SK-N-MC (cell line): ENCODE measurements at regions not wholly inside any gene's neighbourhood (a gene's known extent, or its start where the extent isn't known, plus 50 kb on each side); places are given as distances from the start of the nearest gene placed in this dataset.
"Not testable (repeated sequence)": the region's sequence is repeated elsewhere in the genome, so short reads cannot be mapped to it uniquely, and the experiment has no call there.

ENCODE experiments used
- DNase-seq: peaks from one replicate; pipeline ENCODE4 v3.0.0-alpha.2; 2011; ENCODE audit warnings: low read depth, low spot score
- H3K27ac ChIP-seq: fragments of 200-600 bp; sonication (generic); 2 replicates; pipeline ENCODE4 v1.5.1; 2016; ENCODE audit warnings: mixed run types
- H3K36me3 ChIP-seq: fragments of 200-600 bp; sonication (generic); 2 replicates; pipeline ENCODE4 v1.6.1; 2017; ENCODE audit warnings: antibody characterized with exemption, low read length, mixed read lengths; ENCODE audit not compliant: insufficient read depth
- H3K4me3 ChIP-seq: fragments of 200-600 bp; sonication (generic); 2 replicates; pipeline ENCODE4 v1.5.1; 2016
- H3K9ac ChIP-seq: fragments of 200-600 bp; sonication (generic); 2 replicates; pipeline ENCODE4 v1.8.0; 2017; ENCODE audit warnings: mixed run types, mixed read lengths; ENCODE audit not compliant: insufficient read length
- H3K9me3 ChIP-seq: fragments of 200-600 bp; sonication (generic); 2 replicates; pipeline ENCODE4 v1.6.1; 2017; ENCODE audit warnings: low read depth, mild to moderate bottlenecking, antibody characterized with exemption, low read length, moderate library complexity, mixed read lengths
- EZH2 ChIP-seq: fragments of 200-600 bp; sonication (generic); IDR thresholded peaks from one replicate; pipeline ENCODE4 v1.6.1; 2017; ENCODE audit warnings: antibody characterized with exemption
- FOXP2 ChIP-seq: optimal IDR thresholded peaks from 2 replicates; pipeline ENCODE3; 2011; ENCODE audit warnings: mild to moderate bottlenecking, moderate library complexity; ENCODE audit not compliant: insufficient read depth; ENCODE audit errors: extremely low read length, control extremely low read depth
- POLR2AphosphoS5 ChIP-seq: IDR thresholded peaks from 2 replicates; pipeline ENCODE4 v1.6.1; 2012; ENCODE audit warnings: mild to moderate bottlenecking, low read depth, low read length, borderline replicate concordance

DNA sequence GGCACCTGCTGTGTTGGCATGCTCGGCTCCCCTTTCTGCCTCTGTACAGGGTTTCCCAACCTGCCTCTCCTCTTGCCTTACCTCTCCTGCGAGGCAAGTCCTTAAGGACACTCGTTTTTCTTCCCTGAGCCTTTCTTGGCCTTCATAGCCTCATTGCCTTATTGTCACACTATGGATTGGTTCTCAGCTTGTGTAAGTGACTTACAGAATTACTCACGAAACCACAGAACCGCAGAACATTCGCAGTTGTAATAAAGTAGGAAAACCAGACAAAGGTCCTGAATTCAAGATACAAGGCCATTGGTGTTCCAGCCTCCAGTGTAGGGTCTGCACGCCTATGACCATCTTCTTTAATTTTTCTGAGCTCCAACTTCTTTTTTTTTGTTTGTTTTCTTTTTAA lies 317.6 kb upstream of the SMIM21 start:
- no peak overlapping the region for H3K27ac ChIP-seq
- no peak for TF ChIP-seq FOXP2
- no peak for TF ChIP-seq EZH2
- TF ChIP-seq POLR2AphosphoS5: no peak
- H3K9me3 ChIP-seq: no peaks in the 10 kb centered on the region
- H3K9ac ChIP-seq: no peak overlapping the region
- no peaks in the 10 kb centered on the region for H3K36me3 ChIP-seq
- H3K4me3 ChIP-seq: no peak overlapping the region
- no peak for DNase-seq

DNA sequence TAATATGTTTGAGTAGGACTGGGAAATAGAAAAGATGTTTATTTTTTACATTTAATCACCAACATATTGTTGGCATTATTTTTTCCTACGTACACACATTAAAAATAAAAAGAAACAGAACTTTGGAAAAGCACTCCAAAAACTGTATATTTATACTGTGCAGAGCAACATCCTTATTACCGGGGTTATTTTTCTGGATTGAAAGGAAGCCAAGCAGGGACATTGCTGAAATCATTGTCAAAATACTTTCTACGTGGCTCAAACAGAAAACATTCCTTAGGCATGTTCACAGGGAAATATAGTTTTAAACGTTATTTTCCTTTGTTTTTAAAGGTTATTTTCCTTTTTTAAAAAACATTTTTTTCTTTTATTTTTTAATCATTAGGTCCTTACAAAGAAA lies 315.0 kb upstream of the SMIM21 start:
- Histone ChIP-seq H3K36me3 (no peaks in the 10 kb centered on the region), H3K4me3 (no peak overlapping the region), H3K9ac (no peak overlapping the region), H3K27ac (no peak overlapping the region), H3K9me3 (no peaks in the 10 kb centered on the region)
- TF ChIP-seq POLR2AphosphoS5 (no peak), FOXP2 (no peak), EZH2 (no peak)
- no peak for DNase-seq

DNA sequence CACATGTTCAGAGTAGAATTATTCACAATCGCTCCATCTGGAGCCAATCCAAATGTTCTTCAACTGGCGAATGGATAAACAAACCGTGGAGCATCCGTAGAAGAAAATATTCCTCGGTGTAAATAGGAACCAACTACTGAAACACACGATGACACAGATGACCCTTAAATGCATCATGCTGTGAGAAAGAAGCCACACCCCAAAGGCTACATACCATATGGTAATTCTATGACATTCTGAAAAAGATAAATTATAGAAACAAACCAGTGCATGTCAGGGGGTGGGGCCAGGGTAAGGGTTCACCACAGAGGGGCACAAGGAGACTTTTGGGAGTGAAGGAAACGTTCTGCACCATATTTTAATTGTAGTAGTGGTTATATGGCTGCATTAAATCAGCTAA lies 312.2 kb upstream of the SMIM21 start:
- no peak overlapping the region for H3K9ac ChIP-seq
- no peaks in the 10 kb centered on the region for H3K9me3 ChIP-seq
- no peaks in the 10 kb centered on the region for H3K36me3 ChIP-seq
- DNase-seq: no peak
- no peak overlapping the region for H3K27ac ChIP-seq
- no peak overlapping the region for H3K4me3 ChIP-seq
- no peak for TF ChIP-seq EZH2
- TF ChIP-seq FOXP2: no peak
- no peak for TF ChIP-seq POLR2AphosphoS5

DNA sequence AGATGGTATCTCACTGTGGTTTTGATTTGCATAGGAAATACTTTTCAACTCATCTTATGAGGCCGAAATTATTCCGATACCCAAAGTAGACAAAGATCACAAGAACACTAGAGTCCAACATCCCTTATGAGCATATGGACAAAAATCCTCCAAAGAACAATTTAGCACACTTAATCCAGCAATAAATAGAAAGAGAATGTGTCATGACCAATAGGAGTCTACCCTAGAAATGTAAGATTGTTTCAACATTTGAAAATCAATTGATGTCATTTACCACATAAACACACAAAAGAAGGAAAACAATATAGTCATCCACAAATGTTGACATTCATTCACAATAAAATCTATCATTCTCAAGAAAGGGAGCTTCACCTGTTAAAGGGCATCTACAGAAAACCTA lies 307.8 kb upstream of the SMIM21 start:
- Histone ChIP-seq H3K4me3 (no peak overlapping the region), H3K9ac (no peak overlapping the region), H3K36me3 (no peaks in the 10 kb centered on the region), H3K27ac (no peak overlapping the region), H3K9me3 (no peaks in the 10 kb centered on the region)
- TF ChIP-seq FOXP2 (no peak), POLR2AphosphoS5 (no peak), EZH2 (no peak)
- DNase-seq: no peak

DNA sequence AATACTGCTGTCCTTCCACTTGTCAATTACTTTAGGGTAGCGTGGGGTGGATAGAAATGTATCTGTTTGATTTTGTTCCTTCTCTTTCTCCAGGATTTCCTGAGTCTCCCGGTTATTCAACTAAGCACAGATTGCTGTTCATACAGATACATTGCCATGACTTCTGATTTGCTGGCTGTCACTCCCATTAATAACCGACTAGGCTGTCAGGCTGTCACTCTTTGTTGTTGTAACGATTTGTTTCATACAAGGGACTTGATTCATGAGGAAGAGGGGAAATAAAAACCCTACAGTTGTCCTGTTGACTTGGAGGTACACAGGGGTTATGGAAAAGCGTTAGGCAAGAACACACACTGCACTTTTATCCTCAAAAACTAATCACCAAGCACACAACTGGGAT lies 302.7 kb upstream of the SMIM21 start:
- Histone ChIP-seq H3K9me3 (no peaks in the 10 kb centered on the region), H3K36me3 (no peaks in the 10 kb centered on the region), H3K4me3 (no peak overlapping the region), H3K9ac (no peak overlapping the region), H3K27ac (no peak overlapping the region)
- no peak for DNase-seq
- TF ChIP-seq POLR2AphosphoS5 (no peak), EZH2 (no peak)

DNA sequence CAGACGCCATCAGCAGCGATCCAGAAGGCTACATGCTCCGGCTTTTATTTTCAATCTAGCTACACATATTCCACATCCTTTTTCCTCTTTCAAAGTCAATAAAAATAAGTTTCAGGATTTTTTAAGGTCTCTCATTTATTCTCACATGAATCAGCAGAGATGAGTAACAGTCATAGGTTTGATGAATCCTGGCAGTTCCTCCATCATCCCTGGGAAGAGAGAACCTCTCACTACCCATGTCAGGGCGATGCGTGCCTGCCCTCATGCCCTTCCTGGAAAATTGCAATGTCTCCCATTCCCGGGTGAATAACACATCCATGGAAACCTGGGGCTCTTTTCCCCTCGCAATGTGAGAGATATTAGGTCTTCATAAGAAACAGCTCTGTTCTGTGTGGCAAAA lies 301.1 kb upstream of the SMIM21 start:
- no peak overlapping the region for H3K9ac ChIP-seq
- no peak overlapping the region for H3K27ac ChIP-seq
- no peaks in the 10 kb centered on the region for H3K9me3 ChIP-seq
- TF ChIP-seq POLR2AphosphoS5 (no peak), FOXP2 (no peak), EZH2 (no peak)
- DNase-seq: no peak
- H3K36me3 ChIP-seq: no peaks in the 10 kb centered on the region
- H3K4me3 ChIP-seq: no peak overlapping the region

DNA sequence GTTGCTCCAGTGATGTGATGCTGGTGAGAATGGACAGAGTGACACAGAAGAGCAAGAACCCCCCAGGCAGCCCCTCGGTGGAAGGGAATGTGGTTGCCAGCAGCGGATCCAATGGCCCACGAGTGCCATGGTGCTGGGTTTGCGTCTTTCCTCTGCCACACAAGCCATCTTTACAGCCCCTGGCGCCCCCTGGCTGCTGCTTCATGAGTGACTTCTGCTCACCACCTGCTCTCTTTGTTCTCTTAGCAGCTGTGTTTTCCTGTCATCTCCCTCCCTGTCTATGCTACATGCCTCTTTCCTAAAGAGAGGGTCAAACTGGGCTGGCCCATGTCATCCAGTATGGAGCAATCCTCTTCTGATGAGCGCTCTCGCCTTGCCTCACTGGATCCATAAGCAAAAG lies 300.0 kb upstream of the SMIM21 start:
- Histone ChIP-seq H3K9ac (no peak overlapping the region), H3K9me3 (no peaks in the 10 kb centered on the region), H3K27ac (no peak overlapping the region), H3K36me3 (no peaks in the 10 kb centered on the region), H3K4me3 (no peak overlapping the region)
- DNase-seq: peak; percentile 8
- no peak for TF ChIP-seq FOXP2
- TF ChIP-seq POLR2AphosphoS5: no peak
- no peak for TF ChIP-seq EZH2

DNA sequence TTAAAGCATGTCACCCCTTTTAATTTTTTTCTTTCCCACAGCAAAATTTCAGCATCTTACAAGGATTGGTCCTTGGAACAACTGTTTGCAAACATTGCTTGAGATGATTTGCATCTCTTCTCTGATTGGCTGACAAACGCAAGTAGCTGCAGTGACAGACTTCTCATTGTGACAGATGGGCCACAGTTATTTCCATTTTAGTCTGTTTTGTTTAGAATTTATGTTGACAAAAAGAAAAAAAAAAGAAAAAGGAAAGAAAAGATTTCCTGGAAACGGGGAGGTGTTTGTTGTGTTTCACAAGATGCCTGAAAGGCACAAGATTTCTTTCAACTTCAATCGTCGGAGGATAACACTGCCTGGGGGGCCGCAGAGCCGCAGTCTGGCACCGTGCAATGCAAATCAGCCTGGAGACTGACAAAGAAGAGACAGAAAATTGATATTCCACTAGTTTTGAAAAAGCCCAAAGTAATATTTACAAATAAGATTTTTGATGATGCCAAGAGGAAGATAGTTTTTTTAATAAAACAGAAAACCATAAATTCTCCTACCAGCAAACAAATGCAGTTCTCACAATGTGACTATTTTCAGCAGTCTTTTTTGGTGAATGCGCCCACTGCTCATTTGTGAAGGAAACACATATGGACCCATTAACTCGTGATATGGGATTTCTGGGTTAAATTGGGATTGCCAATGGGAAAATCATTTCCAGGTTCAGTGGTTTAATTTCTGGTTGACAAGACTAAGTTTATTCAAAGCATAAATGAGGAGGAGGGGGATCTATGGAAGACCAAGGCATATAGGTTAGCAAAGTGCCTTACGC lies 296.2 kb upstream of the SMIM21 start:
- no peak for DNase-seq
- Histone ChIP-seq H3K9me3 (no peaks in the 10 kb centered on the region), H3K36me3 (no peaks in the 10 kb centered on the region), H3K9ac (no peak overlapping the region), H3K4me3 (no peak overlapping the region), H3K27ac (no peak overlapping the region)
- no peak for TF ChIP-seq EZH2
- TF ChIP-seq POLR2AphosphoS5: no peak
- no peak for TF ChIP-seq FOXP2

DNA sequence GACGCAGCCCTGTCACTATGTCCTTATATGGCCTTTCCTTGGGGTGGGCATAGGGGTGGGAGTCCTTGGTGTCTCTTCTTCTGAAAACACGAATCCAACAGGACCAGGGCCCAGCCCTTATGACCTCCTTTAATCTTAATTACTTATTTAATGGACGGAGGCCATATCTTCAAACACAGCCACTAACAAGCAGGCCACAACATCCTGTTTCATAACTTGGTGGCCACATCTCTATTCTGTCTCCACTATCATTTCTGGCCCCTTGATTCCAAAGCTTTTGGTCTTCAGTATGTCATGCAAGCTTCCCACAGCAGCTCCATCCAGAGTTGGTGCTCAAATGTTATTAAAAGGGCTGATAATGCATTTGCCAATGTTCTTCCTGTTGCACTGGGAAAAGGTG lies 287.3 kb upstream of the SMIM21 start:
- H3K9ac ChIP-seq: no peak overlapping the region
- H3K36me3 ChIP-seq: no peaks in the 10 kb centered on the region
- H3K4me3 ChIP-seq: no peak overlapping the region
- H3K27ac ChIP-seq: no peak overlapping the region
- DNase-seq: no peak
- no peak for TF ChIP-seq FOXP2
- TF ChIP-seq POLR2AphosphoS5: no peak
- no peak for TF ChIP-seq EZH2
- no peaks in the 10 kb centered on the region for H3K9me3 ChIP-seq

DNA sequence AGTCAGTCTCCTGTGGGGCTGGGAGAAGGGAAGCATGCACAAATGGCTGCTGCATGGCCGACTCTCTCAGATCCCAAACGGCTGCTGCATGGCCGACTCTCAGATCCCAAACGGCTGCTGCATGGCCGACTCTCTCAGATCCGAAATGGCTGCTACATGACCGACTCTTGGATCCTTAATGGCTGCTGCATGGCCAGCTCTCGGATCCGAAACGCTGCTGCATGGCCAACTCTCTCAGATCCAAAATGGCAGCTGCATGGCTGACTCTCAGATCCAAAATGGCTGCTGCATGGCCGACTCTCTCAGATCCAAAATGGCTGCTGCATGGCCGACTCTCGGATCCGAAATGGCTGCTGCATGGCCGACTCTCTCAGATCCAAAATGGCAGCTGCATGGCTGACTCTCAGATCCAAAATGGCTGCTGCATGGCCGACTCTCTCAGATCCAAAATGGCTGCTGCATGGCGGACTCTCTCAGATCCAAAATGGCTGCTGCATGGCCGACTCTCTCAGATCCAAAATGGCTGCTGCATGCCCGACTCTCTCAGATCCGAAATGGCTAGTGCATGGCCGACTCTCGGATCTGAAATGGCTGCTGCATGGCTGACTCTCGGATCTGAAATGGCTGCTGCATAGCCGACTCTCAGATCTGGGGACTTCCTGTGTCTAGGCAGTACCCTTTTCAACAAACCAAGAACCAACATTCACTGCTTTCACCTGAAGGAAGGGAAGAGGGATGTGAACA lies 284.8 kb upstream of the SMIM21 start:
- not testable (repeated sequence) for DNase-seq, H3K27ac ChIP-seq

More for the DNA sequence above, 284.8 kb upstream of the SMIM21 start:
- not testable (repeated sequence) for H3K4me3 ChIP-seq, H3K9ac ChIP-seq, H3K9me3 ChIP-seq, H3K36me3 ChIP-seq
